GM12874 (cell line): ENCODE measurements at regions not wholly inside any gene's neighbourhood (a gene's known extent, or its start where the extent isn't known, plus 50 kb on each side); places are given as distances from the start of the nearest gene placed in this dataset.

ENCODE experiments used
- TF ChIP-seq, protein P1 (sequence below): IDR thresholded peaks from 2 replicates; pipeline ENCODE4 v1.5.1; 2011; ENCODE audit warnings: low read depth, mild to moderate bottlenecking, control low read depth, low read length, moderate library complexity; ENCODE audit not compliant: insufficient read depth

- TF ChIP-seq, protein P1, sequence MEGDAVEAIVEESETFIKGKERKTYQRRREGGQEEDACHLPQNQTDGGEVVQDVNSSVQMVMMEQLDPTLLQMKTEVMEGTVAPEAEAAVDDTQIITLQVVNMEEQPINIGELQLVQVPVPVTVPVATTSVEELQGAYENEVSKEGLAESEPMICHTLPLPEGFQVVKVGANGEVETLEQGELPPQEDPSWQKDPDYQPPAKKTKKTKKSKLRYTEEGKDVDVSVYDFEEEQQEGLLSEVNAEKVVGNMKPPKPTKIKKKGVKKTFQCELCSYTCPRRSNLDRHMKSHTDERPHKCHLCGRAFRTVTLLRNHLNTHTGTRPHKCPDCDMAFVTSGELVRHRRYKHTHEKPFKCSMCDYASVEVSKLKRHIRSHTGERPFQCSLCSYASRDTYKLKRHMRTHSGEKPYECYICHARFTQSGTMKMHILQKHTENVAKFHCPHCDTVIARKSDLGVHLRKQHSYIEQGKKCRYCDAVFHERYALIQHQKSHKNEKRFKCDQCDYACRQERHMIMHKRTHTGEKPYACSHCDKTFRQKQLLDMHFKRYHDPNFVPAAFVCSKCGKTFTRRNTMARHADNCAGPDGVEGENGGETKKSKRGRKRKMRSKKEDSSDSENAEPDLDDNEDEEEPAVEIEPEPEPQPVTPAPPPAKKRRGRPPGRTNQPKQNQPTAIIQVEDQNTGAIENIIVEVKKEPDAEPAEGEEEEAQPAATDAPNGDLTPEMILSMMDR, result no peak
These were observed 662.9 kb downstream of the INHBA start for GRCh38 chr7:41039981-41040380.

DNA sequence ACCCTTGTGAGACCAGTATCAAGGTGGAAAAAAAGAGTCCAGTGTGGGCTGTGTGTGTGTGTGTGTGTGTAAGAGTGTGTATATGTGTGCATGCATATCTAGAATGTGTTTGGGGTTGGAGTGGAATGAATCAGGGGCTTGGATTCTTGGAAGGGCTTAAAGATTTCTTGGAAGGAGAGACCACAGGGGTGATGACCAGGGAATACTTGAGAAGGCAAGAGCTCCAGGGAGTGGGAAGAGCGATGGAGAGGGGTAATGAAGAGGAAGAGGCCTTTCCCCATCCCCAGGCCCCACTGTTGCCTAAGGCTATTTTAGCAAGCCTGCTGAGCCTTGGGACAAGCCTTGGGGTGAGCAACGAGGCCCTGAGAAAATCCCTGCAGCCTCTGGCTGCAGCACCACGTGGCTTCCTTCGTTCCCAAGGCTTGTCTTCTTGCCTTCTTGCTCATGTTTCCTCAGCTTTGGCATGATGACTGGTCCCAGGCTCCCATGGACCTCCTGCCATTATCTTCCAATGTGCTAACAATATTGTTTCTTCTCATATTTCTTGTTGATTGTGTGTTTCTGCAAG lies 663.4 kb downstream of the INHBA start:
- TF ChIP-seq, protein P1, result no peak

GRCh38 chr7:41038211-41038610 lies 664.7 kb downstream of the INHBA start:
- TF ChIP-seq, protein P1, result no peak

- TF ChIP-seq, protein P1, result no peak
These were observed 665.2 kb downstream of the INHBA start for GRCh38 chr7:41037691-41038090.

GRCh38 chr7:41035794-41036193 lies 667.1 kb downstream of the INHBA start:
- TF ChIP-seq, protein P1, result no peak

DNA sequence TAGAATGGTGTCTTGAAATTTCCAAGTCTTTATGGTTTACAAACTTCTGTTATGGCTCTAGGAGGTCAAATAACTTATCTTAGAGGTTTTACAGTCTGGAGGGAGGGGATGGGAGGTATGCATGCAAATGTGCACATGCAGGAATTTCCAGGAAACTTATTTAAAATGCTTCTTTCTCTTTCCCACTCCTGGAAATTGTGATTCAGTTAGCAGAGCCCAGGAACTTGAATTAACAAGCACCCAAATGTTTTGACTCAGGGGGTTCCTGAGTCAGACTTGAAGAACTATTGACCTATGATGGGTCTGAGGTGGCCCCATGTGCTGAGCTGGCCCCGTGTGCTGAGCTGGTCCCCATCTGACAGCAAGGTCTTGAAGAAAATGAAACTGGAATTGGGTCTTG lies 669.4 kb downstream of the INHBA start:
- TF ChIP-seq, protein P1, result no peak

- TF ChIP-seq, protein P1, result no peak
These were observed 672.2 kb downstream of the INHBA start for GRCh38 chr7:41030673-41031072.

DNA sequence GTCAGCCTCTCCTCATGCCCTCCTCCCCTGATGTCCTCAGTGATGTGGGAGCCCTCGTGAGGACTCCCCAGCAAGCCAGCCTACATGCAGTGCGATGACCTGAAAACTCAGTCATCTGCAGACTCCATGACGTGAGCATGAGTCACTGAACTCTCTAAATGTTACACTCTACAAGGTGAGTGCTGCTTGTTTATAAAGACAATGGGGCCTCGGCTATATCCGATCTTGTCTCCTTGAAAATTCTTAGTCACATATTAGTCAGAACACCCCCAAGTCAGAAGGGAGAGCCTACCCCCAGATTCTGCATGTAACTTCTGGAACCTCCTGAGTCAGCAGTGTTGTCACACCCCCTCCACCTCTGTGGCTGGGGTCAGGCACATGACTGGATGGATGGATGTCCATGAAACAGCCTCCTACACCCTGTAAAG lies 673.8 kb downstream of the INHBA start:
- TF ChIP-seq, protein P1, result no peak
